Liver (tissue), 8 donors: ENCODE measurements at regions not wholly inside any gene's neighbourhood (a gene's known extent, or its start where the extent isn't known, plus 50 kb on each side); places are given as distances from the start of the nearest gene placed in this dataset.
A peak's percentile ranks its signal among the peaks of the same experiment; 100 is the strongest.

Source experiments
- DNase-seq: peaks from one replicate; pipeline ENCODE4 v3.0.0-alpha.2; 2017; ENCODE audit warnings: low spot score
- H3K27ac ChIP-seq, 2 donors: one replicate each; pipeline ENCODE4 v1.7.0; 2013; ENCODE audit warnings: inconsistent platforms in 2 of 2, low read length in 2 of 2, control low read depth in 1 of 2, low read depth in 1 of 2, mild to moderate bottlenecking in 1 of 2
- H3K27me3 ChIP-seq, 4 donors: one replicate each; pipeline versions ENCODE4 v1.6.1 to v1.7.0; 2013; ENCODE audit warnings: low read length in 3 of 4, inconsistent platforms in 1 of 4, mild to moderate bottlenecking in 1 of 4, moderate library complexity in 1 of 4; ENCODE audit not compliant: control insufficient read depth in 4 of 4, insufficient read depth in 4 of 4
- H3K36me3 ChIP-seq, 4 donors: one replicate each; pipeline versions ENCODE4 v1.6.1 to v1.7.0; 2013; ENCODE audit warnings: low read length in 3 of 4, mild to moderate bottlenecking in 3 of 4, low read depth in 1 of 4, moderate library complexity in 1 of 4; ENCODE audit not compliant: control insufficient read depth in 4 of 4, insufficient read depth in 3 of 4
- H3K4me1 ChIP-seq, 4 donors: one replicate each; pipeline versions ENCODE4 v1.6.1 to v1.7.0; 2013; ENCODE audit warnings: low read length in 3 of 4, mild to moderate bottlenecking in 3 of 4, moderate library complexity in 1 of 4; ENCODE audit not compliant: control insufficient read depth in 4 of 4, insufficient read depth in 4 of 4
- H3K4me3 ChIP-seq, 3 donors: one replicate each; pipeline versions ENCODE4 v1.6.1 to v1.7.0; 2013; ENCODE audit warnings: low read length in 3 of 3, control low read depth in 1 of 3, low read depth in 1 of 3, mild to moderate bottlenecking in 1 of 3
- H3K9ac ChIP-seq, 2 donors: one replicate each; pipeline ENCODE4 v1.7.0; 2013; ENCODE audit warnings: low read length in 2 of 2, mild to moderate bottlenecking in 2 of 2, moderate library complexity in 2 of 2, control low read depth in 1 of 2, low read depth in 1 of 2
- H3K9me3 ChIP-seq, 4 donors: one replicate each; pipeline versions ENCODE4 v1.6.1 to v1.7.0; 2013; ENCODE audit warnings: low read length in 3 of 4; ENCODE audit not compliant: control insufficient read depth in 4 of 4
- EGR1 ChIP-seq, 2 donors: IDR thresholded peaks; 2 replicates each; pipeline ENCODE4 v1.6.1; 2016 to 2018; ENCODE audit warnings: antibody characterized with exemption in 2 of 2, low read depth in 2 of 2
- HNF4A ChIP-seq, 2 donors: conservative IDR thresholded peaks; 2 replicates each; pipeline ENCODE4 v1.6.1; 2016; ENCODE audit warnings: antibody characterized with exemption in 2 of 2, mild to moderate bottlenecking in 2 of 2
- RAD21 ChIP-seq, 2 donors: IDR thresholded peaks; 2 replicates each; pipeline ENCODE4 v1.6.1; 2016; ENCODE audit warnings: antibody characterized with exemption in 2 of 2, mild to moderate bottlenecking in 2 of 2
- REST ChIP-seq: IDR thresholded peaks from 2 replicates; pipeline ENCODE4 v1.6.1; 2016; ENCODE audit warnings: antibody characterized with exemption, mild to moderate bottlenecking
- RXRA ChIP-seq, 2 donors: IDR thresholded peaks; 2 replicates each; pipeline ENCODE4 v1.6.1; 2017 to 2018; ENCODE audit warnings: antibody characterized with exemption in 2 of 2, mild to moderate bottlenecking in 1 of 2
- WGBS: extraction: QIAGEN DNeasy Blood & Tissue Kit; methylation state at CpG from one replicate; pipeline ENCODE4 v1.1.7; 2013; 5-methylcytosine and 5-hydroxymethylcytosine counted together
- TF ChIP-seq, protein P1 (sequence below): fragments of 150-350 bp; IDR thresholded peaks from 2 replicates; pipeline ENCODE4 v1.5.1; 2017; ENCODE audit warnings: improper control_type of control experiment, low read depth, low read length; ENCODE audit not compliant: missing input control
- TF ChIP-seq, protein P2 (sequence below): IDR thresholded peaks from 2 replicates; pipeline ENCODE4 v1.6.1; 2016; ENCODE audit warnings: antibody characterized with exemption
- TF ChIP-seq, protein P3 (sequence below): IDR thresholded peaks from 2 replicates; pipeline ENCODE4 v1.6.1; 2016; ENCODE audit warnings: antibody characterized with exemption
- TF ChIP-seq, protein P4 (sequence below): IDR thresholded peaks from 2 replicates; pipeline ENCODE4 v1.6.1; 2016; ENCODE audit warnings: antibody characterized with exemption
- donor health status: healthy.
- donor health status: healthy.
- donor health status: healthy.
- donor health status: healthy.
- donor health status: healthy.

GRCh38 chr3:901953-902778 is 190.7 kb upstream of the CNTN6 start:
- no peak overlapping the region for H3K27ac ChIP-seq
- 50% methylated on average over 2 of the region's 2 CpGs for WGBS
- H3K4me1 ChIP-seq = no peaks in the 10 kb centered on the region
- no peak overlapping the region for H3K9ac ChIP-seq
- no peaks in the 10 kb centered on the region for H3K36me3 ChIP-seq
- no peak overlapping the region for H3K4me3 ChIP-seq
- no peak for DNase-seq
- TF ChIP-seq REST = no peak
- TF ChIP-seq RAD21 (IDR thresholded peaks at IDR 0.05) = peak; percentile 25 to 46
- TF ChIP-seq, protein P1, sequence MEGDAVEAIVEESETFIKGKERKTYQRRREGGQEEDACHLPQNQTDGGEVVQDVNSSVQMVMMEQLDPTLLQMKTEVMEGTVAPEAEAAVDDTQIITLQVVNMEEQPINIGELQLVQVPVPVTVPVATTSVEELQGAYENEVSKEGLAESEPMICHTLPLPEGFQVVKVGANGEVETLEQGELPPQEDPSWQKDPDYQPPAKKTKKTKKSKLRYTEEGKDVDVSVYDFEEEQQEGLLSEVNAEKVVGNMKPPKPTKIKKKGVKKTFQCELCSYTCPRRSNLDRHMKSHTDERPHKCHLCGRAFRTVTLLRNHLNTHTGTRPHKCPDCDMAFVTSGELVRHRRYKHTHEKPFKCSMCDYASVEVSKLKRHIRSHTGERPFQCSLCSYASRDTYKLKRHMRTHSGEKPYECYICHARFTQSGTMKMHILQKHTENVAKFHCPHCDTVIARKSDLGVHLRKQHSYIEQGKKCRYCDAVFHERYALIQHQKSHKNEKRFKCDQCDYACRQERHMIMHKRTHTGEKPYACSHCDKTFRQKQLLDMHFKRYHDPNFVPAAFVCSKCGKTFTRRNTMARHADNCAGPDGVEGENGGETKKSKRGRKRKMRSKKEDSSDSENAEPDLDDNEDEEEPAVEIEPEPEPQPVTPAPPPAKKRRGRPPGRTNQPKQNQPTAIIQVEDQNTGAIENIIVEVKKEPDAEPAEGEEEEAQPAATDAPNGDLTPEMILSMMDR = peak; percentile 15
- TF ChIP-seq HNF4A (conservative IDR thresholded peaks at IDR 0.05) = no peak
- H3K27me3 ChIP-seq = no peaks in the 10 kb centered on the region
- H3K9me3 ChIP-seq = peaks cover 0 to 3% (median 1%) of the 10 kb centered on the region in 4 donors

DNA sequence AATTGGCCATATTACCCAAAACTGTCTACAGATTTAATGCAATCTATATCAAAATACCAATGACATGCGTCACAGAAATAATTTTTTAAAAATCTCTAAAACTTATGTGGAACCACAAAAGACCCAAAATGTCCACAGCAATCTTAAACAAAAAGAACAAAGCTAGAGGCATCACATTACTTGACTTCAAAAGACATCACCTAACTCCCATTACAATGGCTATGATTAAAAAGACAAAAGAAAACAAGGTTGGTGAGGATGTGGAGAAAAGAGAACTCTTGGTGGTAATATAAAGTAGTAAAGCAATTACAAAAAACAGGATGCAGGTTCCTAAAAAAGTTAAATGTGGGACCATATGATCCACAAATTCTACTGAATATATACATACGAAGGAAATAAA is 187.6 kb upstream of the CNTN6 start:
- Histone ChIP-seq H3K9me3 (peaks cover 0 to 3% (median 1%) of the 10 kb centered on the region in 4 donors), H3K4me3 (no peak overlapping the region), H3K9ac (no peak overlapping the region), H3K27me3 (no peaks in the 10 kb centered on the region), H3K27ac (no peak overlapping the region), H3K36me3 (no peaks in the 10 kb centered on the region), H3K4me1 (no peaks in the 10 kb centered on the region)
- TF ChIP-seq, protein P2, sequence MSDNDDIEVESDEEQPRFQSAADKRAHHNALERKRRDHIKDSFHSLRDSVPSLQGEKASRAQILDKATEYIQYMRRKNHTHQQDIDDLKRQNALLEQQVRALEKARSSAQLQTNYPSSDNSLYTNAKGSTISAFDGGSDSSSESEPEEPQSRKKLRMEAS = no peak
- TF ChIP-seq, protein P3, sequence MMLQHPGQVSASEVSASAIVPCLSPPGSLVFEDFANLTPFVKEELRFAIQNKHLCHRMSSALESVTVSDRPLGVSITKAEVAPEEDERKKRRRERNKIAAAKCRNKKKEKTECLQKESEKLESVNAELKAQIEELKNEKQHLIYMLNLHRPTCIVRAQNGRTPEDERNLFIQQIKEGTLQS = no peak
- TF ChIP-seq, protein P4, sequence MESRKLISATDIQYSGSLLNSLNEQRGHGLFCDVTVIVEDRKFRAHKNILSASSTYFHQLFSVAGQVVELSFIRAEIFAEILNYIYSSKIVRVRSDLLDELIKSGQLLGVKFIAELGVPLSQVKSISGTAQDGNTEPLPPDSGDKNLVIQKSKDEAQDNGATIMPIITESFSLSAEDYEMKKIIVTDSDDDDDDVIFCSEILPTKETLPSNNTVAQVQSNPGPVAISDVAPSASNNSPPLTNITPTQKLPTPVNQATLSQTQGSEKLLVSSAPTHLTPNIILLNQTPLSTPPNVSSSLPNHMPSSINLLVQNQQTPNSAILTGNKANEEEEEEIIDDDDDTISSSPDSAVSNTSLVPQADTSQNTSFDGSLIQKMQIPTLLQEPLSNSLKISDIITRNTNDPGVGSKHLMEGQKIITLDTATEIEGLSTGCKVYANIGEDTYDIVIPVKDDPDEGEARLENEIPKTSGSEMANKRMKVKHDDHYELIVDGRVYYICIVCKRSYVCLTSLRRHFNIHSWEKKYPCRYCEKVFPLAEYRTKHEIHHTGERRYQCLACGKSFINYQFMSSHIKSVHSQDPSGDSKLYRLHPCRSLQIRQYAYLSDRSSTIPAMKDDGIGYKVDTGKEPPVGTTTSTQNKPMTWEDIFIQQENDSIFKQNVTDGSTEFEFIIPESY = no peak
- TF ChIP-seq RXRA (IDR thresholded peaks at IDR 0.05) (no peak), EGR1 (IDR thresholded peaks at IDR 0.05; ENCODE audit: low read depth in 2 of 2) (no peak)
- 68% methylated on average over 2 of the region's 2 CpGs for WGBS
- DNase-seq = no peak
